Sigmoid colon (tissue), 6 donors: ENCODE measurements at regions not wholly inside any gene's neighbourhood (a gene's known extent, or its start where the extent isn't known, plus 50 kb on each side); places are given as distances from the start of the nearest gene placed in this dataset.

Experiments
- DNase-seq: peaks from one replicate; pipeline ENCODE4 v3.0.0-alpha.2; 2019
- H3K27ac ChIP-seq, 4 donors: fragments of 200-600 bp; sonication (generic); one replicate each; pipeline ENCODE4 v1.5.1; 2016 to 2019; ENCODE audit warnings: mild to moderate bottlenecking in 1 of 4
- H3K27me3 ChIP-seq, 3 donors: fragments of 200-600 bp; sonication (generic); one replicate each; pipeline ENCODE4 v1.5.1; 2019; ENCODE audit warnings: mild to moderate bottlenecking in 1 of 3
- H3K36me3 ChIP-seq, 4 donors: fragments of 200-600 bp; sonication (generic); one replicate each; pipeline ENCODE4 v1.5.1; 2016 to 2019
- H3K4me1 ChIP-seq, 4 donors: fragments of 200-600 bp; sonication (generic); one replicate each; pipeline ENCODE4 v1.5.1; 2017 to 2019
- H3K4me3 ChIP-seq, 4 donors: fragments of 200-600 bp; sonication (generic); one replicate each; pipeline ENCODE4 v1.5.1; 2017 to 2019; ENCODE audit warnings: mild to moderate bottlenecking in 2 of 4, moderate library complexity in 1 of 4
- H3K9me3 ChIP-seq, 4 donors: fragments of 200-600 bp in 3 of 4; sonication (generic) in 3 of 4; one replicate each; pipeline versions ENCODE4 v1.5.1 to v1.6.1; 2013 to 2019
- CTCF ChIP-seq, 4 experiments: fragments of 450-650 bp in 3 of 4; fragments of 200-600 bp in 1 of 4; IDR thresholded peaks; one replicate each; pipeline ENCODE4 v1.5.1; 2016 to 2019; ENCODE audit warnings: antibody characterized with exemption in 4 of 4, mild to moderate bottlenecking in 3 of 4, moderate library complexity in 2 of 4
- EP300 ChIP-seq, 4 donors: sonication (generic); formaldehyde crosslinking; IDR thresholded peaks; one replicate each; pipeline ENCODE4 v1.6.1; 2017; ENCODE audit warnings: antibody characterized with exemption in 4 of 4
- POLR2A ChIP-seq, 2 donors: fragments of 450-650 bp; IDR thresholded peaks; one replicate each; pipeline ENCODE4 v1.6.1; 2016; ENCODE audit warnings: antibody characterized with exemption in 2 of 2, mild to moderate bottlenecking in 2 of 2, moderate library complexity in 2 of 2
- POLR2AphosphoS5 ChIP-seq, 4 donors: sonication (generic); formaldehyde crosslinking; IDR thresholded peaks; one replicate each; pipeline ENCODE4 v1.6.1; 2017; ENCODE audit warnings: antibody characterized with exemption in 4 of 4
- WGBS, 2 donors: extraction: QIAGEN DNeasy Blood & Tissue Kit; methylation state at CpG; one replicate each; pipeline ENCODE4 v1.1.7; 2013; 5-methylcytosine and 5-hydroxymethylcytosine counted together
- intact Hi-C: fragments of 100-400 bp; cut with DNase I; formaldehyde crosslinking; loops from one replicate; pipeline ENCODE4 v1.15.1; 2023
- donor health status: healthy with polysubstance abuse.
- donor health status: healthy.

GRCh38 chr5:82413302-82414040, 135.3 kb upstream of the RPS23 start:
- TF ChIP-seq CTCF (IDR thresholded peaks at IDR 0.05) (no peak), POLR2AphosphoS5 (IDR thresholded peaks at IDR 0.05) (peak in 1 of 4 donors; percentile 32), EP300 (IDR thresholded peaks at IDR 0.05) (no peak), POLR2A (IDR thresholded peaks at IDR 0.05) (no peak)
- intact Hi-C loops, result no loop called here
- 61 to 70% methylated on average over 7 of the region's 7 CpGs for WGBS, 2 donors
- H3K36me3 ChIP-seq, result no peaks in the 10 kb centered on the region
- H3K9me3 ChIP-seq, result no peaks in the 10 kb centered on the region
- H3K4me1 ChIP-seq, result no peaks in the 10 kb centered on the region
- H3K27ac ChIP-seq, result peak overlapping the region in 1 of 4 donors; percentile 11
- no peak overlapping the region for H3K4me3 ChIP-seq
- H3K27me3 ChIP-seq, result no peaks in the 10 kb centered on the region
- no peak for DNase-seq

GRCh38 chr5:82408033-82408432, 129.9 kb upstream of the RPS23 start:
- Histone ChIP-seq H3K36me3 (no peaks in the 10 kb centered on the region), H3K4me1 (no peaks in the 10 kb centered on the region), H3K27me3 (no peaks in the 10 kb centered on the region), H3K27ac (no peak overlapping the region), H3K9me3 (peaks cover 0 to 2% (median 0%) of the 10 kb centered on the region in 4 donors), H3K4me3 (no peak overlapping the region)
- DNase-seq, result no peak
- TF ChIP-seq POLR2A (IDR thresholded peaks at IDR 0.05), result no peak
- WGBS, 2 donors, result 90 to 91% methylated on average over 3 of the region's 3 CpGs
- intact Hi-C loops, result no loop called here

- 78 to 86% methylated on average over 13 of the region's 13 CpGs for WGBS, 2 donors
- TF ChIP-seq POLR2A (IDR thresholded peaks at IDR 0.05) (no peak), POLR2AphosphoS5 (IDR thresholded peaks at IDR 0.05) (peak in 1 of 4 donors; percentile 24)
- H3K4me3 ChIP-seq, result no peak overlapping the region
- peak overlapping the region in 1 of 4 donors; percentile 57 for H3K27ac ChIP-seq
- H3K9me3 ChIP-seq, result peaks cover 0 to 2% (median 0%) of the 10 kb centered on the region in 4 donors
- intact Hi-C loops, result no loop called here
- DNase-seq, result no peak
- no peaks in the 10 kb centered on the region for H3K36me3 ChIP-seq
- no peaks in the 10 kb centered on the region for H3K4me1 ChIP-seq
- no peaks in the 10 kb centered on the region for H3K27me3 ChIP-seq
Measured at GRCh38 chr5:82406205-82406773, 128.1 kb upstream of the RPS23 start.

- 86 to 87% methylated on average over 4 of the region's 4 CpGs for WGBS, 2 donors
- Histone ChIP-seq H3K27ac (peak overlapping the region in 1 of 4 donors; percentile 35), H3K4me1 (no peaks in the 10 kb centered on the region), H3K36me3 (no peaks in the 10 kb centered on the region), H3K4me3 (no peak overlapping the region), H3K27me3 (no peaks in the 10 kb centered on the region), H3K9me3 (peaks cover 0 to 2% (median 0%) of the 10 kb centered on the region in 4 donors)
- TF ChIP-seq CTCF (IDR thresholded peaks at IDR 0.05) (no peak), EP300 (IDR thresholded peaks at IDR 0.05) (no peak), POLR2A (IDR thresholded peaks at IDR 0.05) (no peak), POLR2AphosphoS5 (IDR thresholded peaks at IDR 0.05) (no peak)
- DNase-seq, result no peak
- intact Hi-C loops, result no loop called here
Measured at GRCh38 chr5:82405618-82406204, 127.6 kb upstream of the RPS23 start.

- 70 to 88% methylated on average over 2 of the region's 2 CpGs for WGBS, 2 donors
- Histone ChIP-seq H3K36me3 (no peaks in the 10 kb centered on the region), H3K4me3 (no peak overlapping the region), H3K27me3 (no peaks in the 10 kb centered on the region), H3K9me3 (peaks cover 0 to 2% (median 0%) of the 10 kb centered on the region in 4 donors), H3K27ac (no peak overlapping the region), H3K4me1 (no peaks in the 10 kb centered on the region)
- no peak for DNase-seq
- no peak for TF ChIP-seq CTCF (IDR thresholded peaks at IDR 0.05)
- intact Hi-C loops, result no loop called here
Measured at GRCh38 chr5:82405161-82405560, 127.0 kb upstream of the RPS23 start.
